ENCODE measurements at regions not wholly inside any gene's neighbourhood (a gene's known extent, or its start where the extent isn't known, plus 50 kb on each side); places are given as distances from the start of the nearest gene placed in this dataset.

DNA sequence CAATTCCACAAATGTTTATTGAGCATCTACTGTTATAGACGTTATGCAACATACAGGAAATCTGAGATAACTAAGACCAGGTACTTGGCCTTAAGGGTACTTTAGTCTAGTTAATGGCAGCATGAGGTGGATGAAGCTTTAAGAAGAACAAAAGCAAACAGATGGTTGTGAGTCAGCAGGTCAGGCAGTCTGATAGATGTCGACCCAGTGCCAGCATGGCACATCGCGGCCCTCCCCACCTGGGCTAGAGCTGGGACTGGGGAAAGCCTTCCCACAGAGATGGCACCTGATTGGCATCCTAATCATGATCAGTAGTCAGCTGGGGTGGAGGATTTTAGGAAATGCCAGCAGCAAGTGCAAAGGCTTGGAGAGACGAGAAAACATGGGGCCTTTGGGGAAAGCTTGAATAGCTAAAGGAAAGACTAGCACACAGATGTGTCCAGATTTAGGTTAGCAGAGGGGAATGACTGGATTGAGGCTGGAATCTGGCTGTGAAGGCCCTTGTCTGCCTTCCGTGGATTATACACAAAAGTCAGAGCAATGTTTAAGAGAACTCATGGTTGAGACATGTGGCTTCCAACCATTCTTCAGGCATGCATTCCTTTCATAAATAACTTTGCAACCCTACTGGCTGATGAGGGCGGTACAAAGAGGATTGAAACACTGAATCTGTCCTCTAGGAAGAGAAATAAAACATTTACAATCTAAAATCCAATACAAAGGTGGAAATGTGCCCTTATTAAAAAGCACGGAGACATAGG lies 395.4 kb upstream of the WWC1 start:
- peaks cover 0 to 1% (median 0%) of the 10 kb centered on the region in 3 donors for H3K27me3 Mint-ChIP-seq (ENCODE audit: low read depth in 3 of 3)
- intact Hi-C loops (cut with micrococcal nuclease) = no loop called here
- Histone ChIP-seq H3K36me3 (replicated peaks in 1 of 2; ENCODE audit: control insufficient read depth in 1 of 2, insufficient read depth in 2 of 2, low read length in 2 of 2) (no peaks in the 10 kb centered on the region), H2AFZ (ENCODE audit: insufficient read depth, low read depth, low read length, poor library complexity, severe bottlenecking) (no peak overlapping the region), H3K27me3 (ENCODE audit: control insufficient read depth in 2 of 2, insufficient read depth in 2 of 2, low read length in 2 of 2) (no peaks in the 10 kb centered on the region), H3K4me1 (ENCODE audit: control insufficient read depth in 1 of 2, insufficient read depth in 2 of 2, low read length in 2 of 2) (no peaks in the 10 kb centered on the region), H3K9me3 (replicated peaks in 1 of 2; ENCODE audit: control insufficient read depth in 1 of 2, insufficient read depth in 1 of 2, low read length in 2 of 2) (no peaks in the 10 kb centered on the region), H4K20me1 (ENCODE audit: insufficient read depth, low read length) (no peaks in the 10 kb centered on the region), H3K4me2 (replicated peaks; ENCODE audit: extremely low read depth, low read length, poor library complexity, severe bottlenecking) (no peak overlapping the region), H3K4me3 (replicated peaks in 1 of 3; ENCODE audit: low read depth in 2 of 3, low read length in 3 of 3) (no peak overlapping the region), H3K79me2 (ENCODE audit: insufficient read depth, low read length) (no peaks in the 10 kb centered on the region), H3K27ac (ENCODE audit: low read depth in 1 of 2, low read length in 2 of 2) (no peak overlapping the region), H3K9ac (ENCODE audit: insufficient read depth, low read length, poor library complexity, severe bottlenecking) (no peak overlapping the region)
- peaks cover 0 to 5% (median 0%) of the 10 kb centered on the region in 7 donors for H3K9me3 Mint-ChIP-seq
- H3K36me3 Mint-ChIP-seq = no peaks in the 10 kb centered on the region
- TF ChIP-seq, protein P1, sequence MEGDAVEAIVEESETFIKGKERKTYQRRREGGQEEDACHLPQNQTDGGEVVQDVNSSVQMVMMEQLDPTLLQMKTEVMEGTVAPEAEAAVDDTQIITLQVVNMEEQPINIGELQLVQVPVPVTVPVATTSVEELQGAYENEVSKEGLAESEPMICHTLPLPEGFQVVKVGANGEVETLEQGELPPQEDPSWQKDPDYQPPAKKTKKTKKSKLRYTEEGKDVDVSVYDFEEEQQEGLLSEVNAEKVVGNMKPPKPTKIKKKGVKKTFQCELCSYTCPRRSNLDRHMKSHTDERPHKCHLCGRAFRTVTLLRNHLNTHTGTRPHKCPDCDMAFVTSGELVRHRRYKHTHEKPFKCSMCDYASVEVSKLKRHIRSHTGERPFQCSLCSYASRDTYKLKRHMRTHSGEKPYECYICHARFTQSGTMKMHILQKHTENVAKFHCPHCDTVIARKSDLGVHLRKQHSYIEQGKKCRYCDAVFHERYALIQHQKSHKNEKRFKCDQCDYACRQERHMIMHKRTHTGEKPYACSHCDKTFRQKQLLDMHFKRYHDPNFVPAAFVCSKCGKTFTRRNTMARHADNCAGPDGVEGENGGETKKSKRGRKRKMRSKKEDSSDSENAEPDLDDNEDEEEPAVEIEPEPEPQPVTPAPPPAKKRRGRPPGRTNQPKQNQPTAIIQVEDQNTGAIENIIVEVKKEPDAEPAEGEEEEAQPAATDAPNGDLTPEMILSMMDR (IDR thresholded peaks at IDR 0.05) = no peak
- H3K4me3 Mint-ChIP-seq = no peak overlapping the region
- DNase-seq = no peak
- 93% methylated on average over 4 of the region's 8 CpGs for WGBS (ENCODE audit: insufficient coverage)
- H3K4me1 Mint-ChIP-seq = no peaks in the 10 kb centered on the region
- H3K27ac Mint-ChIP-seq = no peak overlapping the region

DNA sequence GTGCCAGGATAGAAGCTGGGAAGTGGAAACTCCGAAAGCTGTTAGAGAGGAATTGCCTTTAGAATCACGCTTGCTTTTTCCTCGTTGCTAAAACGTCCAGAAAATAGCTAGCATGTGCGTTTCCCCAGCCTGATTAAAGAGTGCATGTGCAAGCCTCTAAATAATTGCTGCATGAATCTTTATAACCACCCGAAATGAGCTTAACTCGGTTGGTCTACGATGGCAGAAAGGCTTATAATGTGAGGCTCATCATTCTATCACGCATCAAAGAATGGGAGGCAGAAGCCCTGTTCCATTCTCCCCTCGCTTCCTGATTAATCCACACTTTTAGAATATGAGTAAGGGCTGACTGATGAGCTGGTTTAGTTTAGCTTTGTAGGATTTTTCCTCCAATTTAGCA lies 394.6 kb upstream of the WWC1 start:
- intact Hi-C loops (cut with micrococcal nuclease) = no loop called here
- Histone ChIP-seq H3K4me1 (ENCODE audit: control insufficient read depth in 1 of 2, insufficient read depth in 2 of 2, low read length in 2 of 2) (no peaks in the 10 kb centered on the region), H3K79me2 (ENCODE audit: insufficient read depth, low read length) (no peaks in the 10 kb centered on the region), H3K36me3 (replicated peaks in 1 of 2; ENCODE audit: control insufficient read depth in 1 of 2, insufficient read depth in 2 of 2, low read length in 2 of 2) (no peaks in the 10 kb centered on the region), H2AFZ (ENCODE audit: insufficient read depth, low read depth, low read length, poor library complexity, severe bottlenecking) (no peak overlapping the region), H3K27me3 (ENCODE audit: control insufficient read depth in 2 of 2, insufficient read depth in 2 of 2, low read length in 2 of 2) (no peaks in the 10 kb centered on the region), H3K9ac (ENCODE audit: insufficient read depth, low read length, poor library complexity, severe bottlenecking) (no peak overlapping the region), H3K4me3 (replicated peaks in 1 of 3; ENCODE audit: low read depth in 2 of 3, low read length in 3 of 3) (no peak overlapping the region), H4K20me1 (ENCODE audit: insufficient read depth, low read length) (no peaks in the 10 kb centered on the region), H3K4me2 (replicated peaks; ENCODE audit: extremely low read depth, low read length, poor library complexity, severe bottlenecking) (no peak overlapping the region), H3K27ac (ENCODE audit: low read depth in 1 of 2, low read length in 2 of 2) (no peak overlapping the region), H3K9me3 (replicated peaks in 1 of 2; ENCODE audit: control insufficient read depth in 1 of 2, insufficient read depth in 1 of 2, low read length in 2 of 2) (no peaks in the 10 kb centered on the region)
- Mint-ChIP-seq H3K9me3 (peaks cover 0 to 5% (median 0%) of the 10 kb centered on the region in 7 donors), H3K27me3 (ENCODE audit: low read depth in 3 of 3) (no peaks in the 10 kb centered on the region), H3K36me3 (no peaks in the 10 kb centered on the region), H3K27ac (no peak overlapping the region), H3K4me1 (no peaks in the 10 kb centered on the region), H3K4me3 (no peak overlapping the region)
- no peak for DNase-seq
- TF ChIP-seq, protein P1 (IDR thresholded peaks at IDR 0.05) = no peak
- WGBS (ENCODE audit: insufficient coverage) = 96% methylated on average over 7 of the region's 10 CpGs

Measured in CD14-positive monocyte (primary cell).